ACHN (cell line): ENCODE measurements at regions not wholly inside any gene's neighbourhood (a gene's known extent, or its start where the extent isn't known, plus 50 kb on each side); places are given as distances from the start of the nearest gene placed in this dataset.

Experiments
- DNase-seq: peaks from one replicate; pipeline ENCODE4 v3.0.0-alpha.2; 2015
- in situ Hi-C: cut with HindIII; loops from 2 replicates; pipeline ENCODE4 v1.10.0; 2017; ENCODE audit warnings: low sequenced_read_pairs, low pct_ligation_motif_present, low pct_unique_long_range_greater_than_20kb

- DNase-seq, result no peak
Measured at GRCh38 chr9:108316066-108316465, 539.7 kb downstream of the ACTL7B start.

GRCh38 chr9:108311745-108312144 is 544.0 kb downstream of the ACTL7B start:
- in situ Hi-C loops, result no loop called here
- no peak for DNase-seq

More at GRCh38 chr9:108316066-108316465, 539.7 kb downstream of the ACTL7B start:
- in situ Hi-C loops, result no loop called here

GRCh38 chr9:108310202-108310601 is 545.6 kb downstream of the ACTL7B start:
- no peak for DNase-seq
- in situ Hi-C loops, result no loop called here

- in situ Hi-C loops, result no loop called here
- no peak for DNase-seq
Measured at GRCh38 chr9:108300306-108301287, 555.2 kb downstream of the ACTL7B start.

GRCh38 chr9:108297073-108297472 is 558.7 kb downstream of the ACTL7B start:
- DNase-seq, result no peak
- in situ Hi-C loops, result no loop called here

- DNase-seq, result no peak
- in situ Hi-C loops, result no loop called here
Measured at GRCh38 chr9:108296056-108296455, 559.7 kb downstream of the ACTL7B start.

- no peak for DNase-seq
- in situ Hi-C loops, result no loop called here
Measured at GRCh38 chr9:108291586-108291932, 564.2 kb downstream of the ACTL7B start.

GRCh38 chr9:108290839-108291585 is 564.8 kb downstream of the ACTL7B start:
- DNase-seq, result no peak
- in situ Hi-C loops, result no loop called here

GRCh38 chr9:108286638-108287206 is 569.1 kb downstream of the ACTL7B start:
- no peak for DNase-seq
- in situ Hi-C loops, result no loop called here

GRCh38 chr9:108283696-108284095 is 572.1 kb downstream of the ACTL7B start:
- in situ Hi-C loops, result no loop called here
- DNase-seq, result no peak

- in situ Hi-C loops, result no loop called here
- peak; percentile 6 for DNase-seq
Measured at GRCh38 chr9:108282872-108283271, 572.9 kb downstream of the ACTL7B start.

GRCh38 chr9:108281696-108282095 is 574.1 kb downstream of the ACTL7B start:
- no peak for DNase-seq
- in situ Hi-C loops, result no loop called here

- DNase-seq, result no peak
- in situ Hi-C loops, result no loop called here
Measured at GRCh38 chr9:108278341-108278740, 577.4 kb downstream of the ACTL7B start.

- DNase-seq, result no peak
- in situ Hi-C loops, result no loop called here
Measured at GRCh38 chr9:108277216-108277615, 578.6 kb downstream of the ACTL7B start.

- in situ Hi-C loops, result no loop called here
- no peak for DNase-seq
Measured at GRCh38 chr9:108275906-108276305, 579.9 kb downstream of the ACTL7B start.

GRCh38 chr9:108274971-108275370 is 580.8 kb downstream of the ACTL7B start:
- DNase-seq, result no peak
- in situ Hi-C loops, result no loop called here

GRCh38 chr9:108273988-108274387 is 581.8 kb downstream of the ACTL7B start:
- no peak for DNase-seq
- in situ Hi-C loops, result no loop called here

GRCh38 chr9:108272349-108272899 is 583.4 kb downstream of the ACTL7B start:
- in situ Hi-C loops, result no loop called here

More at GRCh38 chr9:108272349-108272899, 583.4 kb downstream of the ACTL7B start:
- DNase-seq, result peak; percentile 54
